HAP-1 (cell line): ENCODE measurements at regions not wholly inside any gene's neighbourhood (a gene's known extent, or its start where the extent isn't known, plus 50 kb on each side); places are given as distances from the start of the nearest gene placed in this dataset.

Experiments used
- DNase-seq, 2 experiments: peaks; one replicate each; pipeline ENCODE4 v3.0.0-alpha.2; 2016 to 2020; ENCODE audit warnings: low spot score in 2 of 2
- H3K27me3 ChIP-seq: fragments of 250-450 bp; sonication (Bioruptor Pico); 2 replicates; pipeline ENCODE4 v1.5.1; 2020; ENCODE audit warnings: low read depth, mild to moderate bottlenecking, moderate library complexity
- H3K36me3 ChIP-seq: fragments of 250-450 bp; sonication (Bioruptor Pico); replicated peaks from 2 replicates; pipeline ENCODE4 v1.5.1; 2020; ENCODE audit warnings: mild to moderate bottlenecking
- H3K4me1 ChIP-seq: fragments of 250-450 bp; sonication (Bioruptor Pico); 2 replicates; pipeline ENCODE4 v1.5.1; 2020; ENCODE audit warnings: mild to moderate bottlenecking
- H3K4me3 ChIP-seq: fragments of 250-450 bp; sonication (Bioruptor Pico); 2 replicates; pipeline ENCODE4 v1.5.1; 2020; ENCODE audit warnings: mild to moderate bottlenecking, moderate library complexity
- H3K9me3 ChIP-seq: fragments of 250-450 bp; sonication (Bioruptor Pico); 2 replicates; pipeline ENCODE4 v1.5.1; 2020; ENCODE audit warnings: mild to moderate bottlenecking, moderate library complexity
- in situ Hi-C: fragments of 300-500 bp; cut with MboI; formaldehyde crosslinking; loops from 3 replicates; pipeline ENCODE4 v1.14.3; 2020; ENCODE audit warnings: low sequenced_read_pairs, inconsistent platforms, mixed read lengths

GRCh38 chr4:178633263-178633662 is 1191.0 kb upstream of the AGA start:
- H3K4me3 ChIP-seq: no peak overlapping the region
- H3K4me1 ChIP-seq: no peaks in the 10 kb centered on the region
- DNase-seq: peak; percentile 3 to 23
- in situ Hi-C loops: no loop called here
- H3K9me3 ChIP-seq: no peaks in the 10 kb centered on the region
- no peaks in the 10 kb centered on the region for H3K36me3 ChIP-seq
- no peaks in the 10 kb centered on the region for H3K27me3 ChIP-seq

DNA sequence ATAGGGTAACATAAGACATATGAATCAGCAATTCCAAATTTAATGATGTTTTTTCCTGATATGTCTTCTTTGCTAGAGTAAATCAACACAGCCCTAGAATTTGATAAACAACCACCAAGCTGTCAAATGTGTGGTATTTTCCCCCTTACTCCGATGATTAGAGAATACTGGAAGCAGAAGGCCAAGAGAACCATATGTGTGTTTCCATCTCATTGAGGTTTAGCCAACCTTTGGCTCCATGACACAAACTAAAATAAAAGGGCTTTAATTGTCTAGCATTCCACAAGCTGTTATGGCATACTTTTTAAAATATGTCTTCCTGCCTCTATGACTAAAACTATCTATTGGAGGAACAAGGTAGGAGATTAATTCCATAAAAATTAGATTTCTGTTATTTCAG is 1222.4 kb upstream of the AGA start:
- in situ Hi-C loops: no loop called here
- Histone ChIP-seq H3K4me1 (no peaks in the 10 kb centered on the region), H3K9me3 (no peaks in the 10 kb centered on the region), H3K4me3 (no peak overlapping the region), H3K36me3 (no peaks in the 10 kb centered on the region), H3K27me3 (no peaks in the 10 kb centered on the region)
- DNase-seq: no peak

DNA sequence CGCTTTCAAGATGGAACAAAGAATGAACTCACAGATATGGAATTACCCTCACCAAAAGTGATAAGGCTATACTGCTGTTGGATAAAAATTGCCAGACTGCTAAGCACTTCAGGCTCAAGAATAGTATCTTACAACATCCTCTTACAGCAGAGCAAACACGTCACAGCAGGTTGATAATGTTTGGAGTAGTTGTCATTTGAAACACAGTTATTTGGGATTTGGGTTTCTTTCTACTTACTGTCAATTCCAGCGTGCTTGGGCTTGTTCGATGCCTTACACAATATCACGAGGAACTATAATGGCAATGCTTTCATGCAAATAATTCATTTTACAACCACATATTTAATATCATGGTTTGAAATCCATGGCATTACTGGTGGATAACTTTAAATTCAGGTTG is 1223.7 kb upstream of the AGA start:
- Histone ChIP-seq H3K27me3 (no peaks in the 10 kb centered on the region), H3K9me3 (no peaks in the 10 kb centered on the region), H3K4me1 (no peaks in the 10 kb centered on the region), H3K4me3 (no peak overlapping the region), H3K36me3 (no peaks in the 10 kb centered on the region)
- DNase-seq: no peak
- in situ Hi-C loops: no loop called here

- no peaks in the 10 kb centered on the region for H3K9me3 ChIP-seq
- no peaks in the 10 kb centered on the region for H3K4me1 ChIP-seq
- no peaks in the 10 kb centered on the region for H3K27me3 ChIP-seq
- no peaks in the 10 kb centered on the region for H3K36me3 ChIP-seq
- in situ Hi-C loops: no loop called here
- DNase-seq: no peak
- H3K4me3 ChIP-seq: no peak overlapping the region
Observed at GRCh38 chr4:178671766-178672165, 1229.5 kb upstream of the AGA start.

DNA sequence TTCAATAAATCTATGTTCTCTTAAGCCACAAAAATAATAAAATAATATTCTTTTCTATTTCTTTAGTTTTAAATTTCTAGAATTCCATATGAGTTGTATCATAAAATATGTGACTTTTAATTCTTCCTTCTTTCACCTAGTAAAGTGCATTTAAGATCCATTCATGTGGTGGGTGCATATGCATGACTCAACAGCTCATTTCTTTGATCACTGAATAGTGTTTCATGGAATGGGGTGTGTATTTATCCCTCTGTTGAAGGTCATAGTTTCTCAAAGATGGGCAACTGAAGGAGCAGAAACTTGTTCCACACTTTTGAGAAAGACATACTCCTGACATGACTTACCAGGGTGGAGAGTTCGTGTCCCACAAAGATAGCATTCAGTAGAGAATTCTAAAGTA is 1230.3 kb upstream of the AGA start:
- Histone ChIP-seq H3K4me3 (no peak overlapping the region), H3K4me1 (no peaks in the 10 kb centered on the region), H3K27me3 (no peaks in the 10 kb centered on the region), H3K9me3 (no peaks in the 10 kb centered on the region), H3K36me3 (no peaks in the 10 kb centered on the region)
- in situ Hi-C loops: no loop called here
- DNase-seq: no peak

- no peaks in the 10 kb centered on the region for H3K36me3 ChIP-seq
- DNase-seq: no peak
- no peaks in the 10 kb centered on the region for H3K27me3 ChIP-seq
- in situ Hi-C loops: no loop called here
- no peaks in the 10 kb centered on the region for H3K9me3 ChIP-seq
- no peaks in the 10 kb centered on the region for H3K4me1 ChIP-seq
- H3K4me3 ChIP-seq: no peak overlapping the region
Observed at GRCh38 chr4:178681871-178682270, 1239.6 kb upstream of the AGA start.

DNA sequence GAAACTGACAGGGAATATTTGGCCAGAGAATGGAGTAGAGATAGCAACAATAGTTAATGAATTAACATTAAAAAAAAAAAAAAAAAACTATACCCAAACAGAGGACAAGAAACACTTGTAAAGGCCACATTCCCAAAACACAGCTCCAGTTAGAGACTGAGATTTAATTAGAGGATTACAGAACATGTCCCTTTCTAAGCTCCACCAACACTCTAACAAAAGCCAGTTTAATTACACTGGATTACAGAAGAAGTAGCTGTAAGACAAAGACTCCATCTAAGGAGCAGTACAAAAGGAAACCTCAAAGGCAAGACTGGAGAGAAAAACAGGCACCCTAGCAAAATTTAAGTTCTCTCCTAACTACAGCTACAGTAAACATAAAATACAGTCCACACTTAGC is 1247.7 kb upstream of the AGA start:
- no peaks in the 10 kb centered on the region for H3K9me3 ChIP-seq
- in situ Hi-C loops: no loop called here

GRCh38 chr4:178693816-178694215 is 1251.6 kb upstream of the AGA start:
- Histone ChIP-seq H3K4me3 (no peak overlapping the region), H3K36me3 (no peaks in the 10 kb centered on the region), H3K27me3 (no peaks in the 10 kb centered on the region), H3K9me3 (no peaks in the 10 kb centered on the region), H3K4me1 (no peaks in the 10 kb centered on the region)
- no peak for DNase-seq
- in situ Hi-C loops: no loop called here

More for the DNA sequence above, 1247.7 kb upstream of the AGA start:
- H3K4me1 ChIP-seq: no peaks in the 10 kb centered on the region
- DNase-seq: peak in 1 of 2 experiments; percentile 36
- no peak overlapping the region for H3K4me3 ChIP-seq
- H3K27me3 ChIP-seq: no peaks in the 10 kb centered on the region
- H3K36me3 ChIP-seq: no peaks in the 10 kb centered on the region

DNA sequence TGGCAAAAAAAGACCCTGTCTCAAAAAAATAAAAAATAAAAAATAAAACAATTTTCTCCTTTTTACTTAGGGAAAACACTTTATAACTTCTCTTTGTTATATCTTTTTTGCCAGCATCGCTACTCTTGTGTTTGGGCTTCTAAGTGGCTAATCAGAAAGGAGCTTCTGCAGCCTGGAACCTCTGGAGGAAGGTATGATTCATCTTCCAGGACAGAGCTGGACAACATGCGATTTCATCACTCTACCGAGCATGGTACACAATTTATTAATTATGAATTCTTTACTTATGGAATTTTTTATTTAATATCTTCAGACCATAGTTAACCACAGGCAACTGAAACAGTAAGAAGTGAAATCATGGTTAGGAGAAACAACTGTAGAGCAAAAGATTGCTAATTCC is 1254.3 kb upstream of the AGA start:
- in situ Hi-C loops: no loop called here
- Histone ChIP-seq H3K4me3 (no peak overlapping the region), H3K36me3 (no peaks in the 10 kb centered on the region), H3K4me1 (no peaks in the 10 kb centered on the region), H3K9me3 (no peaks in the 10 kb centered on the region), H3K27me3 (no peaks in the 10 kb centered on the region)
- DNase-seq: no peak

- no peaks in the 10 kb centered on the region for H3K4me1 ChIP-seq
- no peaks in the 10 kb centered on the region for H3K27me3 ChIP-seq
- in situ Hi-C loops: no loop called here
- no peak for DNase-seq
- no peaks in the 10 kb centered on the region for H3K9me3 ChIP-seq
- H3K4me3 ChIP-seq: no peak overlapping the region
- H3K36me3 ChIP-seq: no peaks in the 10 kb centered on the region
Observed at GRCh38 chr4:178712486-178712885, 1270.2 kb upstream of the AGA start.

GRCh38 chr4:178738026-178738425 is 1295.8 kb upstream of the AGA start:
- Histone ChIP-seq H3K4me1 (no peaks in the 10 kb centered on the region), H3K9me3 (no peaks in the 10 kb centered on the region), H3K36me3 (no peaks in the 10 kb centered on the region), H3K4me3 (no peak overlapping the region), H3K27me3 (peaks cover 3% of the 10 kb centered on the region; the same call in 1 of the 2 replicates)
- DNase-seq: no peak
- in situ Hi-C loops: no loop called here

DNA sequence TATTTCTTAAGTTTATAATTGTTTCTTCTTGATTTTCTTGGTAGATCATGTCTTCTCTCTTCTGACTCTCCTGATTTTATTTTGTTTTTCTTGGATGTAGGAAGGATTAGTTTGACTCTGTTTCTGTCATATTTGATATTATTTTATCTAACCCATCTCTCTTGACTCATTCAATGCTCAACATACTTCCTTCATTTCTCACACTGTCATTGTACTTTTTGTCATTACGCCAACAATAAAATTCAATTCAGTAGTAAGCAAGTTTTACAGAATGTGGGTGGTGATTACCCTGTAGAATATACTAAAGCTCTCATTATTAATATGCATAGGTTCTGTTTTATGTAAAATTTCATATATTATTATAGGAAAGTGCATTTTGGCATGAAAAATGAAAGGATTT is 1303.0 kb upstream of the AGA start:
- no peaks in the 10 kb centered on the region for H3K36me3 ChIP-seq
- in situ Hi-C loops: no loop called here

GRCh38 chr4:178752954-178753525 is 1310.8 kb upstream of the AGA start:
- Histone ChIP-seq H3K9me3 (no peaks in the 10 kb centered on the region), H3K4me3 (no peak overlapping the region), H3K27me3 (peaks cover 63% of the 10 kb centered on the region), H3K36me3 (no peaks in the 10 kb centered on the region), H3K4me1 (peaks cover 7% of the 10 kb centered on the region)
- in situ Hi-C loops: no loop called here
- DNase-seq: peak; percentile 24 to 91

More for the DNA sequence above, 1303.0 kb upstream of the AGA start:
- no peak for DNase-seq
- H3K4me3 ChIP-seq: no peak overlapping the region
- H3K27me3 ChIP-seq: peaks cover 12% of the 10 kb centered on the region
- H3K9me3 ChIP-seq: no peaks in the 10 kb centered on the region
- no peaks in the 10 kb centered on the region for H3K4me1 ChIP-seq

DNA sequence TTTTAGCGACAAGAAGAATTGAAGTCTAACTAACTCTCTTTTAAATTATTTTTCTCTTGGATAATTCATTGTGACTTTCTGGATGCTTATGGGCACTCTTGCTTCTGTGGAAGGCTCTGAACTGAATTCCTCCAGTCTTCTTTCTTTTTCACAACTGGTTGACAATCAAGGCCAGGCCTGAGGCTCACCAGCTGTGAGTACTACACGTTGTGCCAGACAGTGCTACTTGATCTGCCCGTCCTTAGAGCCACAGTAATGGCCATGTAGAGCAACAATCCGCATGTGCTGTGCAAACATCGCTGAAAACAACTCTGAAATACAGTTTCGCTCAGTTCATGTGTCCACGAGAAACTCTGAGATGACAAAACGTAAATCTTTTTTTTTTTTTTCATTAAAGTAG is 1336.3 kb upstream of the AGA start:
- no peak for DNase-seq
- in situ Hi-C loops: no loop called here
- H3K36me3 ChIP-seq: no peaks in the 10 kb centered on the region
- no peaks in the 10 kb centered on the region for H3K27me3 ChIP-seq
- H3K4me3 ChIP-seq: no peak overlapping the region
- no peaks in the 10 kb centered on the region for H3K9me3 ChIP-seq
- no peaks in the 10 kb centered on the region for H3K4me1 ChIP-seq

GRCh38 chr4:178781779-178782178 is 1339.5 kb upstream of the AGA start:
- in situ Hi-C loops: no loop called here
- Histone ChIP-seq H3K27me3 (no peaks in the 10 kb centered on the region), H3K4me1 (no peaks in the 10 kb centered on the region), H3K9me3 (no peaks in the 10 kb centered on the region), H3K4me3 (no peak overlapping the region), H3K36me3 (no peaks in the 10 kb centered on the region)
- DNase-seq: no peak
